Activated CD4-positive, alpha-beta T cell treated with anti-CD3 and anti-CD28 coated beads for 24 hours (primary cell): ENCODE measurements at regions not wholly inside any gene's neighbourhood (a gene's known extent, or its start where the extent isn't known, plus 50 kb on each side); places are given as distances from the start of the nearest gene placed in this dataset.

Experiments
- DNase-seq, 2 donors: peaks; one replicate each; pipeline ENCODE4 v3.0.0-alpha.2; 2020; ENCODE audit warnings: low read depth in 2 of 2

- no peak for DNase-seq
Observed at GRCh38 chr17:45715787-45716186, 68.3 kb upstream of the CRHR1 start.

- no peak for DNase-seq
Observed at GRCh38 chr17:45718791-45719190, 65.3 kb upstream of the CRHR1 start.

- no peak for DNase-seq
Observed at GRCh38 chr17:45719335-45720071, 64.6 kb upstream of the CRHR1 start.

GRCh38 chr17:45720386-45720785 is 63.7 kb upstream of the CRHR1 start:
- DNase-seq, result no peak

GRCh38 chr17:45722161-45722560 is 62.0 kb upstream of the CRHR1 start:
- no peak for DNase-seq

- DNase-seq, result no peak
Observed at GRCh38 chr17:45729294-45729907, 54.7 kb upstream of the CRHR1 start.

GRCh38 chr17:45730192-45730591 is 53.9 kb upstream of the CRHR1 start:
- no peak for DNase-seq

GRCh38 chr17:45731459-45731858 is 52.7 kb upstream of the CRHR1 start:
- no peak for DNase-seq

GRCh38 chr17:45732926-45733505 is 51.1 kb upstream of the CRHR1 start:
- DNase-seq, result no peak

GRCh38 chr17:45733781-45734180 is 50.3 kb upstream of the CRHR1 start:
- DNase-seq, result no peak
